RWPE2 (cell line): ENCODE measurements at regions not wholly inside any gene's neighbourhood (a gene's known extent, or its start where the extent isn't known, plus 50 kb on each side); places are given as distances from the start of the nearest gene placed in this dataset.

ENCODE experiments used
- ATAC-seq: fragments of 200-7000 bp; cut with Tn5 transposase; 3 replicates; pipeline ENCODE4 v1.9.1; 2021; ENCODE audit warnings: low read depth
- DNase-seq: peaks from one replicate; pipeline ENCODE4 v3.0.0-alpha.2; 2020; ENCODE audit warnings: low spot score
- H3K27ac ChIP-seq: fragments of 450-650 bp; 2 replicates; pipeline ENCODE4 v1.5.1; 2017; ENCODE audit warnings: mild to moderate bottlenecking; ENCODE audit not compliant: poor library complexity, severe bottlenecking
- H3K27me3 ChIP-seq: fragments of 250-450 bp; sonication (Bioruptor Pico); 2 replicates; pipeline ENCODE4 v1.5.1; 2021; ENCODE audit warnings: mild to moderate bottlenecking, moderate library complexity; ENCODE audit not compliant: insufficient read depth, poor library complexity, severe bottlenecking
- H3K36me3 ChIP-seq: fragments of 250-450 bp; sonication (Bioruptor Pico); 2 replicates; pipeline ENCODE4 v1.5.1; 2020; ENCODE audit warnings: low read depth, mild to moderate bottlenecking, moderate library complexity
- H3K4me1 ChIP-seq: fragments of 250-450 bp; sonication (Bioruptor Pico); 2 replicates; pipeline ENCODE4 v1.5.1; 2021; ENCODE audit warnings: mild to moderate bottlenecking, moderate library complexity; ENCODE audit not compliant: insufficient read depth, poor library complexity, severe bottlenecking
- H3K4me3 ChIP-seq: fragments of 250-450 bp; sonication (Bioruptor Pico); 2 replicates; pipeline ENCODE4 v1.5.1; 2021; ENCODE audit warnings: mild to moderate bottlenecking, moderate library complexity; ENCODE audit not compliant: severe bottlenecking
- H3K9me3 ChIP-seq: fragments of 250-450 bp; sonication (Bioruptor Pico); 2 replicates; pipeline ENCODE4 v1.5.1; 2021; ENCODE audit warnings: mild to moderate bottlenecking, moderate library complexity; ENCODE audit not compliant: severe bottlenecking
- TF ChIP-seq, protein P1 (sequence below): fragments of 450-650 bp; IDR thresholded peaks from one replicate; pipeline ENCODE4 v1.5.1; 2017; ENCODE audit warnings: mild to moderate bottlenecking, moderate library complexity; ENCODE audit not compliant: poor library complexity, severe bottlenecking

DNA sequence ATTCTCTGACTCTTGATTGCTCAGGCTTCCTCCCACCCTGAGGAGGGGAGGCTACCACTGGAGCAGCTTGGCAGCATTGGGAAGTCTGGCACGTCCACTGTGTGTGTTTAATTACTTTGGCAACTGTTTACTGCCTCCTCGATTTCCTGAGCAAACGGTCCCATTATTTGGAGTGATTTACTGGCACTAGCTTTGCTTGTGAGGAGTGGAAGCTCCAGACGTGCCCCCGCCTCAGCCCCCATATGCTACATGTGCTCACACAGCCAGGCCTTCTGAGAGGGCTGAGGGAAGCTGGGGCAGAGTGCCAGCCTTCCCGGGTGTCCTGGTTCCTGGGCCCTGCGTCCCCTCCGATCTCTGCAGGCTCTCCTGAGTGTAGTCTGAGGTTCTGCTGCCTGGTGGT is 306.2 kb downstream of the PTPRU start:
- H3K4me3 ChIP-seq, result no peak overlapping the region
- no peak overlapping the region for H3K27ac ChIP-seq
- no peaks in the 10 kb centered on the region for H3K36me3 ChIP-seq
- H3K9me3 ChIP-seq, result no peaks in the 10 kb centered on the region
- H3K27me3 ChIP-seq, result no peaks in the 10 kb centered on the region
- DNase-seq (no peak), ATAC-seq (no peak)
- TF ChIP-seq, protein P1, sequence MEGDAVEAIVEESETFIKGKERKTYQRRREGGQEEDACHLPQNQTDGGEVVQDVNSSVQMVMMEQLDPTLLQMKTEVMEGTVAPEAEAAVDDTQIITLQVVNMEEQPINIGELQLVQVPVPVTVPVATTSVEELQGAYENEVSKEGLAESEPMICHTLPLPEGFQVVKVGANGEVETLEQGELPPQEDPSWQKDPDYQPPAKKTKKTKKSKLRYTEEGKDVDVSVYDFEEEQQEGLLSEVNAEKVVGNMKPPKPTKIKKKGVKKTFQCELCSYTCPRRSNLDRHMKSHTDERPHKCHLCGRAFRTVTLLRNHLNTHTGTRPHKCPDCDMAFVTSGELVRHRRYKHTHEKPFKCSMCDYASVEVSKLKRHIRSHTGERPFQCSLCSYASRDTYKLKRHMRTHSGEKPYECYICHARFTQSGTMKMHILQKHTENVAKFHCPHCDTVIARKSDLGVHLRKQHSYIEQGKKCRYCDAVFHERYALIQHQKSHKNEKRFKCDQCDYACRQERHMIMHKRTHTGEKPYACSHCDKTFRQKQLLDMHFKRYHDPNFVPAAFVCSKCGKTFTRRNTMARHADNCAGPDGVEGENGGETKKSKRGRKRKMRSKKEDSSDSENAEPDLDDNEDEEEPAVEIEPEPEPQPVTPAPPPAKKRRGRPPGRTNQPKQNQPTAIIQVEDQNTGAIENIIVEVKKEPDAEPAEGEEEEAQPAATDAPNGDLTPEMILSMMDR, result no peak
- H3K4me1 ChIP-seq, result no peaks in the 10 kb centered on the region

DNA sequence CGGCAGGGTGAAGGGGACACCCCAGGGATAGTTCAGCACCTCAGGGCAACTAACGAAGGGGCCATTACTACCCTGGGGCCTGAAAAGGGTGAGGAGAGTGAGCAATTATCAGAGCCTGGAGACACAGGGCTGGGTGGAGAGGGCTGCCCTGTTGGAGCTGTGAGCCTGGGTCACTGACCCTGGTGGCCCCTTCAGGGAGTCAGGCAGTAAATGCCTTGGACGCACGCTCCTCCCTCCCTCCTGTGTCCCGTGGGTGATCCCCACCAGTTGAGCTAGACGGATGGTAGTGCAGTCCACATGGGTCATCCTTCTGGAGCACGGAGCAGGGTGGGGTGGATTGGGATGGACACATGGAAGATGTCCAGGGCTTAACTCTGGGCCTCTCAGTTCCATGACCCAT is 305.3 kb downstream of the PTPRU start:
- no peak overlapping the region for H3K4me3 ChIP-seq
- no peaks in the 10 kb centered on the region for H3K36me3 ChIP-seq
- TF ChIP-seq, protein P1, result no peak
- no peaks in the 10 kb centered on the region for H3K27me3 ChIP-seq
- no peak overlapping the region for H3K27ac ChIP-seq
- DNase-seq, result no peak
- H3K4me1 ChIP-seq, result no peaks in the 10 kb centered on the region
- H3K9me3 ChIP-seq, result no peaks in the 10 kb centered on the region
- ATAC-seq, result no peak

DNA sequence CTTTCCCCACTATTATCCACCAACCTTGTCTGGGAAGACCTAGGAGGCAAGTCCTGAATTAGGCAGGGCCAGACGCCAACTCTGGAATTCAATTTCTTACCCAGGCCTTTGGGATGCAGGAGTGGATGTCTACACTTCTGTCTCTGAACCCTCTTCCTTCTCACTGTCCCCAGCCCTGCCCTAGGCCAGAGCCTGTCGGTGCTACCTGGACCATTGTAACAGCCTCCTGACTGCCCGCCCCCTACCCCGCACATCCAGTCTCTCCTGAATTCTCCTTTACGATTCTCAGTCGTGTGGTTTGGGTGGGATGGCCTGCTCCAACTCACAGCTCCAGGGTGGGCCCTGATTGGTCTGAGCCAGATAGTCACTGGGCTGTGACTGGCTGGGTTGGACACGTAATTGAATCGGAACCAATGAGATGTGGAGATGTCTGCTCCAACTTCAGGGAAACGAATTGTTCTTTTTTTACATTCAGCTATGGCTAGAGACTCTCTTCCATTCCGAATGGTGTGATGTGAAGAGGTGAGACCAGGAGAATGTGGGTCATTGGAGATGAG is 304.6 kb downstream of the PTPRU start:
- TF ChIP-seq, protein P1, result no peak
- no peaks in the 10 kb centered on the region for H3K4me1 ChIP-seq
- ATAC-seq (no peak), DNase-seq (peak; percentile 12)
- H3K4me3 ChIP-seq, result no peak overlapping the region
- H3K9me3 ChIP-seq, result no peaks in the 10 kb centered on the region
- H3K27me3 ChIP-seq, result no peaks in the 10 kb centered on the region
- no peak overlapping the region for H3K27ac ChIP-seq
- no peaks in the 10 kb centered on the region for H3K36me3 ChIP-seq

DNA sequence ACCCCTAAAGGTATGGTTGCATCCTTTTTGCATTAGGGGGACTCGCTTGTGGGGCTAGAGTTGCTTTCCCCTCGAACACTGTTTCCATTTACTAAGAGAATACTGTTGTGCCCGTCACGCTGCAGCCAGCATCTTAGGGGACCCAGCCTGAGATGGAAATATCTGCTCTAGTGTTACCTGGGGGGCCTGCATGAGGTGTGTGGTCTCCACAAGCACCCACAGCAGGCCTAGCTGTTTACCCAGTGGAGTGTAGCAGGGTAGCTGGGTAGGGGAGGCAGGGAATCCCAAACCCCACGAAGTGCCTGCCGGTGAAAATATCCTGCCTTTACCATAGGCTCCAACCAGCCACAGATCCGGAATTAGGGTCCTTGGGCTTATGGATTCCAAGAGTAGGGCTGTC is 303.6 kb downstream of the PTPRU start:
- DNase-seq (peak; percentile 18), ATAC-seq (no peak)

DNA sequence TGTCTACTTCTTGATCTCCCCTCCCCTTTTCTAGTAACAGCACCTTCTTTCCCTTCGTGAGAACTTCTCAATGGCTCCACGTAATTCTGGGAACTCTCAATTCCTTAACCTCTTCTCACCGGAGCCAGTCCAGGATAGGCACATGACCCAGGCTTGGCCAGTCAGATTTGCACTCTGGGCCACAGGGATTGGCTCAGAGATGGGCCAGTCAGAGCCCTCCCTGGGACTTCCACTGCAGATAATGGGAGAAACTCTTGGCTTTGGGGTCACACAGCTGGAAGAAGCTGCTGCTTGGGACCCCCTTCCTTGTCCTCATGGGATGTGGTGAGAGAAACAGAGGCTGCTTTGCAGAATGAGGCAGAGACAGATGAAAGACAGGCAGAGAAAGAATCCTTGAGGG is 302.3 kb downstream of the PTPRU start:
- Histone ChIP-seq H3K36me3 (no peaks in the 10 kb centered on the region), H3K4me1 (no peaks in the 10 kb centered on the region), H3K4me3 (no peak overlapping the region), H3K27me3 (no peaks in the 10 kb centered on the region), H3K9me3 (no peaks in the 10 kb centered on the region), H3K27ac (no peak overlapping the region)
- DNase-seq, result peak; percentile 7
- ATAC-seq, result no peak
- TF ChIP-seq, protein P1, result no peak

More for the DNA sequence above, 303.6 kb downstream of the PTPRU start:
- H3K9me3 ChIP-seq, result no peaks in the 10 kb centered on the region
- TF ChIP-seq, protein P1, result no peak
- no peak overlapping the region for H3K4me3 ChIP-seq
- no peaks in the 10 kb centered on the region for H3K36me3 ChIP-seq
- no peaks in the 10 kb centered on the region for H3K27me3 ChIP-seq
- H3K27ac ChIP-seq, result no peak overlapping the region
- no peaks in the 10 kb centered on the region for H3K4me1 ChIP-seq
